Omental fat pad (tissue), 3 donors: ENCODE measurements at regions not wholly inside any gene's neighbourhood (a gene's known extent, or its start where the extent isn't known, plus 50 kb on each side); places are given as distances from the start of the nearest gene placed in this dataset.

Experiments used
- ATAC-seq: fragments of 150-250 bp; one replicate; pipeline ENCODE4 v1.9.1; 2016; ENCODE audit warnings: mild to moderate bottlenecking, moderate library complexity; ENCODE audit not compliant: low FRiP score
- DNase-seq: peaks from one replicate; pipeline ENCODE4 v3.0.0-alpha.2; 2019; ENCODE audit warnings: low spot score
- CTCF ChIP-seq, 3 donors: fragments of 450-650 bp; IDR thresholded peaks; one replicate each; pipeline ENCODE4 v1.5.1; 2016 to 2017; ENCODE audit warnings: antibody characterized with exemption in 3 of 3, mild to moderate bottlenecking in 3 of 3, moderate library complexity in 2 of 3

GRCh38 chr1:224486801-224487583, 52.4 kb upstream of the WDR26 start:
- TF ChIP-seq CTCF (IDR thresholded peaks at IDR 0.05) = no peak
- DNase-seq (no peak), ATAC-seq (no peak)

GRCh38 chr1:224488806-224489499, 54.4 kb upstream of the WDR26 start:
- TF ChIP-seq CTCF (IDR thresholded peaks at IDR 0.05) = no peak
- no peak for ATAC-seq
- no peak for DNase-seq

GRCh38 chr1:224489534-224490365, 55.2 kb upstream of the WDR26 start:
- DNase-seq (no peak), ATAC-seq (no peak)
- TF ChIP-seq CTCF (IDR thresholded peaks at IDR 0.05) = no peak

- DNase-seq = no peak
- ATAC-seq = no peak
- no peak for TF ChIP-seq CTCF (IDR thresholded peaks at IDR 0.05)
Observed at GRCh38 chr1:224490549-224491537, 56.2 kb upstream of the WDR26 start.

- no peak for TF ChIP-seq CTCF (IDR thresholded peaks at IDR 0.05)
Observed at GRCh38 chr1:224492015-224492414, 57.4 kb upstream of the WDR26 start.

GRCh38 chr1:224492632-224493031, 58.0 kb upstream of the WDR26 start:
- no peak for TF ChIP-seq CTCF (IDR thresholded peaks at IDR 0.05)
- ATAC-seq = no peak
- no peak for DNase-seq

More at GRCh38 chr1:224492015-224492414, 57.4 kb upstream of the WDR26 start:
- DNase-seq (no peak), ATAC-seq (no peak)
